G401 (cell line): ENCODE measurements at regions not wholly inside any gene's neighbourhood (a gene's known extent, or its start where the extent isn't known, plus 50 kb on each side); places are given as distances from the start of the nearest gene placed in this dataset.
"Not testable (repeated sequence)": the region's sequence is repeated elsewhere in the genome, so short reads cannot be mapped to it uniquely, and the experiment has no call there.

Experiments used
- DNase-seq: peaks from one replicate; pipeline ENCODE4 v3.0.0-alpha.2; 2015; ENCODE audit warnings: low spot score
- in situ Hi-C: cut with HindIII; loops from 2 replicates; pipeline ENCODE4 v1.10.0; 2016; ENCODE audit warnings: low sequenced_read_pairs, mixed read lengths

- no peak for DNase-seq
- in situ Hi-C loops = no loop called here
Observed at GRCh38 chr3:81024560-81024959, 736.9 kb downstream of the GBE1 start.

- DNase-seq = no peak
- in situ Hi-C loops = no loop called here
Observed at GRCh38 chr3:81022339-81022738, 739.1 kb downstream of the GBE1 start.

GRCh38 chr3:81013360-81013759 lies 748.1 kb downstream of the GBE1 start:
- in situ Hi-C loops = no loop called here
- DNase-seq = no peak

GRCh38 chr3:81005992-81006391 lies 755.5 kb downstream of the GBE1 start:
- no peak for DNase-seq
- in situ Hi-C loops = no loop called here

- in situ Hi-C loops = no loop called here
- no peak for DNase-seq
Observed at GRCh38 chr3:81003817-81004216, 757.6 kb downstream of the GBE1 start.

- DNase-seq = no peak
- in situ Hi-C loops = no loop called here
Observed at GRCh38 chr3:81003008-81003645, 758.3 kb downstream of the GBE1 start.

- DNase-seq = no peak
- in situ Hi-C loops = no loop called here
Observed at GRCh38 chr3:80999481-80999880, 762.0 kb downstream of the GBE1 start.

- in situ Hi-C loops = no loop called here
Observed at GRCh38 chr3:80998022-80998421, 763.4 kb downstream of the GBE1 start.

GRCh38 chr3:80997622-80998021 lies 763.8 kb downstream of the GBE1 start:
- in situ Hi-C loops = no loop called here
- DNase-seq = no peak

More at GRCh38 chr3:80998022-80998421, 763.4 kb downstream of the GBE1 start:
- no peak for DNase-seq

GRCh38 chr3:80994767-80995166 lies 766.7 kb downstream of the GBE1 start:
- in situ Hi-C loops = no loop called here
- DNase-seq = no peak

GRCh38 chr3:80994085-80994665 lies 767.3 kb downstream of the GBE1 start:
- in situ Hi-C loops = no loop called here

GRCh38 chr3:80993241-80993945 lies 768.1 kb downstream of the GBE1 start:
- DNase-seq = no peak
- in situ Hi-C loops = no loop called here

More at GRCh38 chr3:80994085-80994665, 767.3 kb downstream of the GBE1 start:
- DNase-seq = no peak

GRCh38 chr3:80983753-80984152 lies 777.7 kb downstream of the GBE1 start:
- in situ Hi-C loops = no loop called here

GRCh38 chr3:80978216-80978969 lies 783.1 kb downstream of the GBE1 start:
- in situ Hi-C loops = no loop called here
- DNase-seq = no peak

More at GRCh38 chr3:80983753-80984152, 777.7 kb downstream of the GBE1 start:
- DNase-seq = no peak

- in situ Hi-C loops = no loop called here
- DNase-seq = no peak
Observed at GRCh38 chr3:80970292-80970691, 791.2 kb downstream of the GBE1 start.

- in situ Hi-C loops = no loop called here
- DNase-seq = no peak
Observed at GRCh38 chr3:80929576-80929975, 831.9 kb downstream of the GBE1 start.

- no peak for DNase-seq
- in situ Hi-C loops = no loop called here
Observed at GRCh38 chr3:80914854-80915253, 846.6 kb downstream of the GBE1 start.

- no peak for DNase-seq
- in situ Hi-C loops = no loop called here
Observed at GRCh38 chr3:80898211-80898610, 863.2 kb downstream of the GBE1 start.

GRCh38 chr3:80897005-80897404 lies 864.4 kb downstream of the GBE1 start:
- DNase-seq, in situ Hi-C loops: not testable (repeated sequence)

GRCh38 chr3:80890571-80890970 lies 870.9 kb downstream of the GBE1 start:
- in situ Hi-C loops = no loop called here

More at GRCh38 chr3:80890571-80890970, 870.9 kb downstream of the GBE1 start:
- DNase-seq = no peak
